ENCODE measurements at regions not wholly inside any gene's neighbourhood (a gene's known extent, or its start where the extent isn't known, plus 50 kb on each side); places are given as distances from the start of the nearest gene placed in this dataset.

DNA sequence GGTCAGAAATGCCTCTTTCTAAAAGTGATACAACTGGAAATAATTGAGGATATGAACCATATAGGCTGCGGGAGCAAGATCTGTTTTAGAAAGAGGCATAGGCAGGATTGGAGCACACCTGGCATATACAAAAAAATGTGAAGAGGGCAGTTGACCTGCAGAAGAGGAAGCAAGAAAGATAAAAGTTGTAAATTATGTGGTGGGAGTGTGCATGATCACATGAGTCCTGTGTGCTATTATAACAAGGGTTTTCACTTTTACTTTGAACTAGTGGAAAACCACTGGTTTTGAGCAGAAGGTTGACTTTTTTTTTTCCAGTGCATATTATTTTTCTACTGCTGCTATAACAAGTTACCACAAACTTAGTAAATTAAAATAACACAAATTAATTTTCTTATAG is 489.3 kb downstream of the ANXA1 start:
- Histone ChIP-seq H3K27ac (no peak overlapping the region), H3K36me3 (ENCODE audit: insufficient read depth, low read length) (no peaks in the 10 kb centered on the region), H3K9me3 (ENCODE audit: low read depth, low read length) (no peaks in the 10 kb centered on the region), H3K9ac (ENCODE audit: insufficient read length) (no peak overlapping the region), H3K4me3 (no peak overlapping the region)
- no peak for DNase-seq (ENCODE audit: low read depth, low spot score)
- no peak for TF ChIP-seq EZH2 (IDR thresholded peaks at IDR 0.05)
- TF ChIP-seq POLR2AphosphoS5 (IDR thresholded peaks at IDR 0.05; ENCODE audit: borderline replicate concordance, low read depth, low read length): no peak
- no peak for TF ChIP-seq FOXP2 (optimal IDR thresholded peaks at IDR 0.05; ENCODE audit: control extremely low read depth, extremely low read length, insufficient read depth)

- no peak overlapping the region for H3K9ac ChIP-seq (ENCODE audit: insufficient read length)
- TF ChIP-seq FOXP2 (optimal IDR thresholded peaks at IDR 0.05; ENCODE audit: control extremely low read depth, extremely low read length, insufficient read depth): no peak
- no peak for TF ChIP-seq EZH2 (IDR thresholded peaks at IDR 0.05)
- TF ChIP-seq POLR2AphosphoS5 (IDR thresholded peaks at IDR 0.05; ENCODE audit: borderline replicate concordance, low read depth, low read length): no peak
- no peaks in the 10 kb centered on the region for H3K36me3 ChIP-seq (ENCODE audit: insufficient read depth, low read length)
- no peak overlapping the region for H3K27ac ChIP-seq
- H3K4me3 ChIP-seq: no peak overlapping the region
- H3K9me3 ChIP-seq (ENCODE audit: low read depth, low read length): no peaks in the 10 kb centered on the region
- no peak for DNase-seq (ENCODE audit: low read depth, low spot score)
Observed at GRCh38 chr9:73643379-73644013, 491.8 kb downstream of the ANXA1 start.

DNA sequence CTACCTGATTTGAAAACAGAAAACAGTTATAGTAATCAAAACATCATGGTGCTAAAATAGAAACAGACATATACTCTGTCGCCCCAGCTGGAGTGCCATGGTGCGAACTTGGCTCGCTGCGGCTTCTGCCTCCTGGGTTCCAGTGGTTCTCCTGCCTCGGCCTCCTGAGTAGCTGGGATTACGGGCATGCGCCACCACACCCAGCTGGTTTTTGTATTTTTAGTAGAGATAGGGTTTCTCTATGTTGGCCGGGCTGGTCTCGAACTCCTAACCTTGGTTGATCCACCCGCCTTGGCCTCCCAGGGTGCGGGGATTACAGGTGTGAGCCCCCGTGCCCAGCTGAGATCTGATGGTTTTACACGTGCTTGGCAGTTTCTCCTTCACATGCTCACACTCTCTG is 495.9 kb downstream of the ANXA1 start:
- no peaks in the 10 kb centered on the region for H3K9me3 ChIP-seq (ENCODE audit: low read depth, low read length)
- no peaks in the 10 kb centered on the region for H3K36me3 ChIP-seq (ENCODE audit: insufficient read depth, low read length)
- H3K27ac ChIP-seq: no peak overlapping the region
- TF ChIP-seq EZH2 (IDR thresholded peaks at IDR 0.05): no peak
- no peak for DNase-seq (ENCODE audit: low read depth, low spot score)
- no peak overlapping the region for H3K9ac ChIP-seq (ENCODE audit: insufficient read length)
- H3K4me3 ChIP-seq: no peak overlapping the region

- Histone ChIP-seq H3K9me3 (ENCODE audit: low read depth, low read length) (no peaks in the 10 kb centered on the region), H3K27ac (no peak overlapping the region), H3K36me3 (ENCODE audit: insufficient read depth, low read length) (no peaks in the 10 kb centered on the region), H3K4me3 (no peak overlapping the region), H3K9ac (ENCODE audit: insufficient read length) (no peak overlapping the region)
- DNase-seq (ENCODE audit: low read depth, low spot score): no peak
- TF ChIP-seq FOXP2 (optimal IDR thresholded peaks at IDR 0.05; ENCODE audit: control extremely low read depth, extremely low read length, insufficient read depth): no peak
- TF ChIP-seq POLR2AphosphoS5 (IDR thresholded peaks at IDR 0.05; ENCODE audit: borderline replicate concordance, low read depth, low read length): no peak
- TF ChIP-seq EZH2 (IDR thresholded peaks at IDR 0.05): no peak
Observed at GRCh38 chr9:73649552-73649951, 497.9 kb downstream of the ANXA1 start.

GRCh38 chr9:73655363-73655762 is 503.7 kb downstream of the ANXA1 start:
- no peaks in the 10 kb centered on the region for H3K36me3 ChIP-seq (ENCODE audit: insufficient read depth, low read length)
- H3K9ac ChIP-seq (ENCODE audit: insufficient read length): no peak overlapping the region
- H3K4me3 ChIP-seq: no peak overlapping the region
- H3K9me3 ChIP-seq (ENCODE audit: low read depth, low read length): no peaks in the 10 kb centered on the region
- TF ChIP-seq POLR2AphosphoS5 (IDR thresholded peaks at IDR 0.05; ENCODE audit: borderline replicate concordance, low read depth, low read length) (no peak), FOXP2 (optimal IDR thresholded peaks at IDR 0.05; ENCODE audit: control extremely low read depth, extremely low read length, insufficient read depth) (no peak), EZH2 (IDR thresholded peaks at IDR 0.05) (no peak)
- no peak for DNase-seq (ENCODE audit: low read depth, low spot score)
- no peak overlapping the region for H3K27ac ChIP-seq

GRCh38 chr9:73655831-73656230 is 504.2 kb downstream of the ANXA1 start:
- no peak for TF ChIP-seq FOXP2 (optimal IDR thresholded peaks at IDR 0.05; ENCODE audit: control extremely low read depth, extremely low read length, insufficient read depth)
- no peak for TF ChIP-seq POLR2AphosphoS5 (IDR thresholded peaks at IDR 0.05; ENCODE audit: borderline replicate concordance, low read depth, low read length)
- no peak for TF ChIP-seq EZH2 (IDR thresholded peaks at IDR 0.05)
- no peak overlapping the region for H3K27ac ChIP-seq
- no peak for DNase-seq (ENCODE audit: low read depth, low spot score)

GRCh38 chr9:73665253-73665652 is 513.6 kb downstream of the ANXA1 start:
- Histone ChIP-seq H3K36me3 (ENCODE audit: insufficient read depth, low read length) (no peaks in the 10 kb centered on the region), H3K4me3 (no peak overlapping the region), H3K9ac (ENCODE audit: insufficient read length) (no peak overlapping the region), H3K9me3 (ENCODE audit: low read depth, low read length) (no peaks in the 10 kb centered on the region), H3K27ac (no peak overlapping the region)
- no peak for TF ChIP-seq POLR2AphosphoS5 (IDR thresholded peaks at IDR 0.05; ENCODE audit: borderline replicate concordance, low read depth, low read length)
- TF ChIP-seq FOXP2 (optimal IDR thresholded peaks at IDR 0.05; ENCODE audit: control extremely low read depth, extremely low read length, insufficient read depth): no peak
- TF ChIP-seq EZH2 (IDR thresholded peaks at IDR 0.05): no peak
- DNase-seq (ENCODE audit: low read depth, low spot score): no peak

More at GRCh38 chr9:73655831-73656230, 504.2 kb downstream of the ANXA1 start:
- no peaks in the 10 kb centered on the region for H3K9me3 ChIP-seq (ENCODE audit: low read depth, low read length)
- no peak overlapping the region for H3K9ac ChIP-seq (ENCODE audit: insufficient read length)
- no peak overlapping the region for H3K4me3 ChIP-seq
- H3K36me3 ChIP-seq (ENCODE audit: insufficient read depth, low read length): no peaks in the 10 kb centered on the region

- Histone ChIP-seq H3K9me3 (ENCODE audit: low read depth, low read length) (no peaks in the 10 kb centered on the region), H3K4me3 (no peak overlapping the region), H3K36me3 (ENCODE audit: insufficient read depth, low read length) (no peaks in the 10 kb centered on the region), H3K9ac (ENCODE audit: insufficient read length) (no peak overlapping the region), H3K27ac (no peak overlapping the region)
- TF ChIP-seq EZH2 (IDR thresholded peaks at IDR 0.05) (no peak), POLR2AphosphoS5 (IDR thresholded peaks at IDR 0.05; ENCODE audit: borderline replicate concordance, low read depth, low read length) (no peak), FOXP2 (optimal IDR thresholded peaks at IDR 0.05; ENCODE audit: control extremely low read depth, extremely low read length, insufficient read depth) (no peak)
- no peak for DNase-seq (ENCODE audit: low read depth, low spot score)
Observed at GRCh38 chr9:73667749-73668148, 516.1 kb downstream of the ANXA1 start.

DNA sequence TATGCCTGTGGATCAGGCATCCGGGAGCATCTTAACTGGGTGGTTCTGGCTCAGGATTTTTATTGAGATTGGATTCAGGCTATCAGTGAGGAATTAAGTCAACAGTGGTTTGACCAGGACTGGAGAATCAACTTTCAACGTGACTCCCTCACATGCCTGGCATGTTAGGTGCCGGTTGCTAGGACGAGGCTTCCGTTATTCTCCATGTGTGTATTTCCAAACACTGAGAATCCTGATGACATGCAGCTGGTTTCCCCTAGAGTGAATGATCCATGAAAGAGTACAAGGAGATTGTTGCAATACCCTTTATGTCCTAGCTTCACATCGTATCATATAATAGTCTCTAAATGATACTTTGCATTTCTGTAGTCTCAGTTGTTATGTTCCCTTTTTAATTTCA is 529.2 kb downstream of the ANXA1 start:
- Histone ChIP-seq H3K36me3 (ENCODE audit: insufficient read depth, low read length) (no peaks in the 10 kb centered on the region), H3K9me3 (ENCODE audit: low read depth, low read length) (no peaks in the 10 kb centered on the region), H3K27ac (no peak overlapping the region), H3K4me3 (no peak overlapping the region), H3K9ac (ENCODE audit: insufficient read length) (no peak overlapping the region)
- TF ChIP-seq FOXP2 (optimal IDR thresholded peaks at IDR 0.05; ENCODE audit: control extremely low read depth, extremely low read length, insufficient read depth) (no peak), EZH2 (IDR thresholded peaks at IDR 0.05) (no peak), POLR2AphosphoS5 (IDR thresholded peaks at IDR 0.05; ENCODE audit: borderline replicate concordance, low read depth, low read length) (no peak)
- DNase-seq (ENCODE audit: low read depth, low spot score): no peak
